GM18505 (cell line): ENCODE measurements at regions not wholly inside any gene's neighbourhood (a gene's known extent, or its start where the extent isn't known, plus 50 kb on each side); places are given as distances from the start of the nearest gene placed in this dataset.
"Not testable (repeated sequence)": the region's sequence is repeated elsewhere in the genome, so short reads cannot be mapped to it uniquely, and the experiment has no call there.

ENCODE experiments used
- ATAC-seq: cut with Tn5 transposase; IDR thresholded peaks from one replicate; pipeline ENCODE4 v1.9.1; 2021; ENCODE audit not compliant: unreplicated experiment
- POLR2A ChIP-seq: IDR thresholded peaks from 4 replicates; pipeline ENCODE4 v1.6.1; 2011; ENCODE audit warnings: borderline replicate concordance; ENCODE audit not compliant: insufficient read depth, insufficient read length; ENCODE audit errors: extremely low read depth

- no peak for TF ChIP-seq POLR2A
Measured at GRCh38 chr7:49706106-49706505, 67.3 kb upstream of the VWC2 start.

DNA sequence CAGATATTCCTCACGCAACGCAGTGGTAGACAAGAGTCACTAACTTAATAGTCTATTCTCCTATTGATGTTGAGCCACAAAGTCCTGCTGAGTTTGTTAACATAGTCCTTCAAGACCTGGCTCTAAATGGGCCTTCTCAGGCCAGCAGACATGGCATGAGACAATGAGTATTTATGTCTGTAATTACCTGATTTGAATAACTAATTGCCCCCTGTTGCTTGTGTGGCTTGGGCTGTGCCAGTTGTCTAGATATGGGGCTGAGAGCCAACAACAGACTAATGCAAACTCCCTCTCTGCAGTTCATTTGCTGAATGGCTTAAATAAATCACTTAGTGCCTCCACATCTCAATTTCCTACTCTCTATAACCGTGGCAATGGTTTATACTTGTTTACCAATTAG is 65.5 kb upstream of the VWC2 start:
- ATAC-seq = no peak

More at GRCh38 chr7:49706106-49706505, 67.3 kb upstream of the VWC2 start:
- ATAC-seq = no peak

GRCh38 chr7:49708590-49708989 is 64.8 kb upstream of the VWC2 start:
- no peak for TF ChIP-seq POLR2A
- ATAC-seq = no peak

More for the DNA sequence above, 65.5 kb upstream of the VWC2 start:
- TF ChIP-seq POLR2A = no peak

DNA sequence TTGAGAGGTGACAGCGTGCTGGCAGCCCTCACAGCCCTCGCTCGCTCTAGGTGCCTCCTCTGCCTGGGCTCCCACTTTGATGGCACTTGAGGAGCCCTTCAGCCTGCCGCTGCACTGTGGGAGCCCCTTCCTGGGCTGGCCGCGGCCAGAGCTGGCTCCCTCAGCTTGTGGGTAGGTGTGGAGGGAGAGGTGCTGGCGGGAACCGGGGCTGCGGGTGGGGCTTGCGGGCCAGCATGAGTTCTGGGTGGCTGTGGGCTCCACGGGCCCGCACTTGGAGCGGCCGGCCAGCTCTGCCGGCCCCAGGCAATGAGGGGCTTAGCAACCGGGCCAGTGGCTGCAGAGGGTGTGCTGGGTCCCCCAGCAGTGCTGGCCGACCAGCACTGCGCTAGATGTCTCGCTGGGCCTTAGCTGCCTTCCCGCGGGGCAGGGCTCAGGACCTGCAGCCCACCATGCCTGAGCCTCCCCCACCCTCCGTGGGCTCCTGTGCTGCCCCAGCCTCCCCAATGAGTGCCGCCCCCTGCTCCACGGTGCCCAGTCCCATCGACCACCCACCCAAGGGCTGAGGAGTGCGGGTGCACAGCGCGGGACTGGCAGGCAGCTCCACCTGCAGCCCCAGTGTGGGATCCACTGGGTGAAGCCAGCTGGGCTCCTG is 62.2 kb upstream of the VWC2 start:
- not testable (repeated sequence) for ATAC-seq

DNA sequence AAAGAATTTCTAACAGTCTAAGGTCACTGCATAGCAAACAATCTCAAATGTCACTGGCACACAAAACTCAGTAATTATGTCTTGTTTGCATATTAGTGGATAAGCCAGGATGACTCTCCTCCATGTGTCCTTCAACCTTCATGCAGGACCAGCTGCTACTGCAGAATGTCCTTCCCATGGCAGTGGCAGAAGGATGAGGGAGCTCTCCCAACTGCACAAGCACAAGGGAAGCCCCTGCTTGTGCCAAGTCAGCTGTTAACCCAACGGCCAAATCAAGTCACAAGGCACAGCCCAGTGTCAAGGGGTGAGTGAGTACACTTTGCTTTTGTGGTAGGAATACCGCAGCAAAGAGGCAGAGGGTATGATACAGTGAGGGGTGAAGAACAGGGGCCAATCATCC is 59.3 kb upstream of the VWC2 start:
- ATAC-seq = no peak
- no peak for TF ChIP-seq POLR2A

GRCh38 chr7:49715486-49715885 is 58.0 kb upstream of the VWC2 start:
- TF ChIP-seq POLR2A = no peak
- ATAC-seq = no peak

- ATAC-seq = no peak
- TF ChIP-seq POLR2A = no peak
Measured at GRCh38 chr7:49717547-49717946, 55.9 kb upstream of the VWC2 start.

DNA sequence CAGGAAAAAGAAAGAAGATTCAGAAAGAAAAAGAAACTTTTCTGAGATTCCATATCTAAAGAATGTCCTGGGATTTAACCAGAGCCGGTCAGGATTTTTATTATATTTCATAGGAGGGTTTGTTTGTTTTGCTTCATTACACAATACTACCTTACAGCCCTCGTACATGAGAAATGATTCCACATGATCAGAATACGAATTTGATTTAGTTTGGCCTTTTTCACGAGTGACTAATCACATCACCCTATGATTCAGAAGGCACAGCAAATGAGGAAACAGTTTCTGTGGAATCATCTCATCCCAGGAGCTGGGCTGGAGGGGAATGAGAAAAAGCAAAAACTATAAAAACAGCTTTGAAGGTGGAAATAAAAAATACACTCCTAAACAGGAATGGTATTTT is 54.7 kb upstream of the VWC2 start:
- TF ChIP-seq POLR2A = no peak
- no peak for ATAC-seq

GRCh38 chr7:49721441-49721840 is 52.0 kb upstream of the VWC2 start:
- TF ChIP-seq POLR2A = no peak
- no peak for ATAC-seq
